Ovary (tissue), 7 donors: ENCODE measurements at regions not wholly inside any gene's neighbourhood (a gene's known extent, or its start where the extent isn't known, plus 50 kb on each side); places are given as distances from the start of the nearest gene placed in this dataset.

Experiments used
- DNase-seq, 5 donors: peaks; one replicate each; pipeline ENCODE4 v3.0.0-alpha.2; 2019 to 2020
- H3K27ac ChIP-seq, 2 donors: fragments of 200-600 bp; one replicate each; pipeline versions ENCODE4 v1.5.1 to v1.8.0; 2019 to 2022
- H3K27me3 ChIP-seq: fragments of 200-600 bp; one replicate; pipeline ENCODE4 v1.8.0; 2022
- H3K36me3 ChIP-seq: fragments of 200-600 bp; sonication (generic); one replicate; pipeline ENCODE4 v1.5.1; 2019
- H3K4me1 ChIP-seq: one replicate; pipeline ENCODE4 v1.8.1; 2013; ENCODE audit warnings: mild to moderate bottlenecking, moderate library complexity; ENCODE audit not compliant: insufficient read depth
- H3K4me3 ChIP-seq: fragments of 200-600 bp; sonication (generic); one replicate; pipeline ENCODE4 v1.5.1; 2017
- H3K9me3 ChIP-seq, 2 donors: fragments of 200-600 bp in 1 of 2; sonication (generic) in 1 of 2; one replicate each; pipeline versions ENCODE4 v1.5.1 to v1.8.1; 2013 to 2019; ENCODE audit warnings: mild to moderate bottlenecking in 1 of 2, moderate library complexity in 1 of 2
- CTCF ChIP-seq, 3 donors: fragments of 450-650 bp in 2 of 3; fragments of 200-600 bp in 1 of 3; IDR thresholded peaks; one replicate each; pipeline versions ENCODE4 v1.5.1 to v1.8.0; 2016 to 2022; ENCODE audit warnings: antibody characterized with exemption in 3 of 3, mild to moderate bottlenecking in 1 of 3
- EP300 ChIP-seq: sonication (generic); formaldehyde crosslinking; IDR thresholded peaks from one replicate; pipeline ENCODE4 v1.6.1; 2017; ENCODE audit warnings: antibody characterized with exemption
- POLR2A ChIP-seq: fragments of 450-650 bp; IDR thresholded peaks from one replicate; pipeline ENCODE4 v1.6.1; 2017; ENCODE audit warnings: antibody characterized with exemption, mild to moderate bottlenecking, moderate library complexity
- WGBS, 3 donors: extraction: QIAGEN DNeasy Blood & Tissue Kit in 1 of 3; methylation state at CpG; one replicate each; pipeline versions ENCODE4 v1.1.5 to v1.1.7; 2013 to 2017; 5-methylcytosine and 5-hydroxymethylcytosine counted together
- intact Hi-C, 4 donors: fragments of 100-400 bp; cut with DNase I; formaldehyde crosslinking; loops; one replicate each; pipeline versions ENCODE4 v1.11.0 to v1.15.1; 2022 to 2023
- donor health status: DM: no; HTN: no; CAD: no; lungs with moderate emphysema.
- donor health status: DM: no; HTN: no; CAD: no.
- donor health status: Bipolar disorder and iron deficiency.
- donor health status: DM: no; HTN: no; CAD: no.
- donor health status: DM: yes; HTN: yes; CAD: no.

DNA sequence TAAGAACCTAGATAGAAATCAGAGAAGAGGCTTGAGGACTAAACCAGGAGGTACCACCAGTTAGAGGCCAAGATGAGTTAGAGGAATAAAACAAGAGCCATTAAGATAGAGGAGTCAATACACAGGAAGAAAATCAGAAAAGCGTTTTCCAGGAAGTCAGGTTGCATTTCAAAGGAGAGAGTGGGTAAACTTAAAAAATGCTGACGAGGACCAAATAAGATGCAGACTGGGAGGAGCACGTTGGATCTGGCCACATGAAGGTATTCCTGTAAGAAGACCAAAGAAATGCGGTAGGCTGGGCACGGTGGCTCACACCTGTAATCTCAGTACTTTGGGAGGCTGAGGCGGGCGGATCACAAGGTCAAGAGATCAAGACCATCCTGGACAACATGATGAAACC lies 533.1 kb upstream of the TENM3 start:
- H3K36me3 ChIP-seq, result no peaks in the 10 kb centered on the region
- H3K27ac ChIP-seq, result no peak overlapping the region
- intact Hi-C loops, result no loop called here

GRCh38 chr4:181711387-181711786 lies 531.8 kb upstream of the TENM3 start:
- no peak for TF ChIP-seq CTCF (IDR thresholded peaks at IDR 0.05)
- no peak for TF ChIP-seq POLR2A
- TF ChIP-seq EP300, result no peak

More for the DNA sequence above, 533.1 kb upstream of the TENM3 start:
- TF ChIP-seq CTCF (IDR thresholded peaks at IDR 0.05), result no peak
- no peak for TF ChIP-seq POLR2A
- TF ChIP-seq EP300, result no peak
- 86 to 92% (median 91%) methylated on average over 7 of the region's 7 CpGs for WGBS, 3 donors
- Histone ChIP-seq H3K4me1 (no peaks in the 10 kb centered on the region), H3K4me3 (no peak overlapping the region), H3K9me3 (no peaks in the 10 kb centered on the region), H3K27me3 (no peaks in the 10 kb centered on the region)
- no peak for DNase-seq

DNA sequence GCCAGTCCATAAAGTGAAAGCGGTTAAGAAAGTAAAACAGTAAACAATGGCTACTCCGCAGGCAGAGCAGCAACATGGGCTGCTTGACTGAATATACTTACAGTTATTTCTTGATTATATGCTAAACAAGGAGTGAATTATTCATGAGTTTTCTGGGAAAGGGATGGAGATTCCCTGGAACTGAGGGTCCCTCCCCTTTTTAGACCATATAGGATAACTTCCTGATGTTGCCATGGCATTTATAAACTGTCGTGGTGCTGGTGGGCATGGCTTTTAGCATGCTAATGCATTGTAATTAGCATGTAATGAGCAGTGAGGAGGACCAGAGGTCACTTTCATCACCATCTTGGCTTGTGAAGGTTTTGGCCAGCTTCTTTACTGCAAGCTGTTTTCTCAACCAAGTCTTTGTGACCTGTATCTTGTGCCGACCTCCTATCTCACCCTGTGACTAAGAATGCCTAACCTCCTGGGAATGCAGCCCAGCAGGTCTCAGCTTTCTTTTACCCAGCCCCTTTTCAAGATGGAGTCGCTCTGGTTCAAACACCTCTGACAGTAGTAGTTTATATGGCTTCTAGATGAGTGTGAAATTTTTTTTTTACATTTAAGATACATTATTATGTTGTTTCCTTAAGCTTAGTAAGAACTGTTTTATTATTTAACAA lies 514.8 kb upstream of the TENM3 start:
- H3K27ac ChIP-seq, result no peak overlapping the region
- no peaks in the 10 kb centered on the region for H3K9me3 ChIP-seq
- no peaks in the 10 kb centered on the region for H3K36me3 ChIP-seq
- intact Hi-C loops, result no loop called here
- WGBS, 3 donors, result 58 to 71% (median 66%) methylated on average over 5 of the region's 5 CpGs
- no peaks in the 10 kb centered on the region for H3K27me3 ChIP-seq
- DNase-seq, result no peak
- no peaks in the 10 kb centered on the region for H3K4me1 ChIP-seq
- TF ChIP-seq EP300 (no peak), POLR2A (no peak), CTCF (IDR thresholded peaks at IDR 0.05) (no peak)
- H3K4me3 ChIP-seq, result no peak overlapping the region

More at GRCh38 chr4:181711387-181711786, 531.8 kb upstream of the TENM3 start:
- WGBS, 3 donors, result 62 to 67% (median 62%) methylated on average over 1 of the region's 1 CpG
- no peaks in the 10 kb centered on the region for H3K4me1 ChIP-seq
- intact Hi-C loops, result no loop called here
- no peak overlapping the region for H3K4me3 ChIP-seq
- no peak overlapping the region for H3K27ac ChIP-seq
- no peaks in the 10 kb centered on the region for H3K36me3 ChIP-seq
- no peaks in the 10 kb centered on the region for H3K27me3 ChIP-seq
- no peak for DNase-seq
- H3K9me3 ChIP-seq, result no peaks in the 10 kb centered on the region

GRCh38 chr4:181731900-181732299 lies 511.3 kb upstream of the TENM3 start:
- Histone ChIP-seq H3K9me3 (no peaks in the 10 kb centered on the region), H3K27me3 (no peaks in the 10 kb centered on the region), H3K4me3 (no peak overlapping the region), H3K27ac (no peak overlapping the region), H3K4me1 (no peaks in the 10 kb centered on the region), H3K36me3 (no peaks in the 10 kb centered on the region)
- no peak for DNase-seq
- WGBS, 3 donors, result 79 to 86% (median 80%) methylated on average over 1 of the region's 1 CpG
- intact Hi-C loops, result no loop called here
- no peak for TF ChIP-seq EP300
- no peak for TF ChIP-seq CTCF (IDR thresholded peaks at IDR 0.05)
- no peak for TF ChIP-seq POLR2A
